HEK293 (cell line): ENCODE measurements at regions not wholly inside any gene's neighbourhood (a gene's known extent, or its start where the extent isn't known, plus 50 kb on each side); places are given as distances from the start of the nearest gene placed in this dataset.

Experiments
- CTCF ChIA-PET: fragments of 350-600 bp; formaldehyde crosslinking; extraction: SDS; loops from one replicate; lab custom pipeline; 2021; ENCODE audit warnings: antibody characterized with exemption; lab: Yijun Ruan, JAX
- POLR2A ChIA-PET: fragments of 300-600 bp; formaldehyde crosslinking; extraction: SDS; loops from one replicate; lab custom pipeline; 2020; ENCODE audit warnings: antibody characterized with exemption, inconsistent platforms; lab: Yijun Ruan, JAX
- H3K27ac ChIP-seq: fragments of 200-500 bp; sonication (Bioruptor generic); 2 replicates; pipeline ENCODE4 v1.5.1; 2014; ENCODE audit warnings: low read depth, low read length, control low read depth, inconsistent platforms; ENCODE audit errors: extremely low read depth
- H3K36me3 ChIP-seq, 2 experiments: fragments of 200-500 bp in 1 of 2; sonication (Bioruptor generic) in 1 of 2; 1 replicate in 1 of 2; 2 replicates in 1 of 2; pipeline ENCODE4 v1.5.1; 2014 to 2017; ENCODE audit warnings: inconsistent platforms in 2 of 2, low read length in 2 of 2; ENCODE audit not compliant: control insufficient read depth in 2 of 2, insufficient read depth in 1 of 2
- H3K4me1 ChIP-seq: fragments of 200-500 bp; sonication (Bioruptor generic); 2 replicates; pipeline ENCODE4 v1.5.1; 2014; ENCODE audit warnings: mild to moderate bottlenecking, low read length, inconsistent platforms; ENCODE audit not compliant: control insufficient read depth, insufficient read depth
- H3K4me3 ChIP-seq: 2 replicates; pipeline ENCODE4 v1.5.1; 2011; ENCODE audit warnings: low read depth, mild to moderate bottlenecking, control low read depth, low read length, moderate library complexity
- H3K9me3 ChIP-seq: fragments of 200-500 bp; sonication (Bioruptor generic); 2 replicates; pipeline ENCODE4 v1.5.1; 2014; ENCODE audit warnings: low read depth, low read length, inconsistent platforms; ENCODE audit not compliant: control insufficient read depth, insufficient read depth
- ELK4 ChIP-seq: IDR thresholded peaks from 2 replicates; pipeline ENCODE4 v1.6.1; 2011; ENCODE audit warnings: mild to moderate bottlenecking, low read depth, low read length, borderline replicate concordance
- FEZF1 ChIP-seq: fragments of 450-650 bp; formaldehyde crosslinking; IDR thresholded peaks from 2 replicates; pipeline ENCODE4 v1.5.1; 2016; ENCODE audit warnings: missing biosample characterization, missing genetic modification characterization
- GLIS1 ChIP-seq: fragments of 450-650 bp; formaldehyde crosslinking; IDR thresholded peaks from 2 replicates; pipeline ENCODE4 v1.5.1; 2016; ENCODE audit warnings: missing biosample characterization, missing genetic modification characterization
- SCRT1 ChIP-seq: fragments of 450-650 bp; formaldehyde crosslinking; IDR thresholded peaks from 2 replicates; pipeline ENCODE4 v1.5.1; 2016; ENCODE audit warnings: missing biosample characterization, missing genetic modification characterization, borderline replicate concordance
- TSHZ1 ChIP-seq: fragments of 450-650 bp; formaldehyde crosslinking; IDR thresholded peaks from 2 replicates; pipeline ENCODE4 v1.5.1; 2016; ENCODE audit warnings: missing biosample characterization, missing genetic modification characterization, borderline replicate concordance
- ZBTB48 ChIP-seq: fragments of 450-650 bp; formaldehyde crosslinking; IDR thresholded peaks from 2 replicates; pipeline ENCODE4 v1.5.1; 2016; ENCODE audit warnings: missing biosample characterization, missing genetic modification characterization
- ZEB2 ChIP-seq: fragments of 450-650 bp; formaldehyde crosslinking; IDR thresholded peaks from 2 replicates; pipeline ENCODE4 v1.5.1; 2016; ENCODE audit warnings: missing biosample characterization, missing genetic modification characterization
- ZFP37 ChIP-seq: fragments of 450-650 bp; formaldehyde crosslinking; IDR thresholded peaks from 2 replicates; pipeline ENCODE4 v1.5.1; 2016; ENCODE audit warnings: missing biosample characterization, missing genetic modification characterization
- ZFP41 ChIP-seq: fragments of 450-650 bp; formaldehyde crosslinking; IDR thresholded peaks from 2 replicates; pipeline ENCODE4 v1.5.1; 2016; ENCODE audit warnings: missing biosample characterization, missing genetic modification characterization, borderline replicate concordance
- ZNF10 ChIP-seq: fragments of 450-650 bp; formaldehyde crosslinking; IDR thresholded peaks from 2 replicates; pipeline ENCODE4 v1.5.1; 2017; ENCODE audit warnings: missing biosample characterization, missing genetic modification characterization
- ZNF184 ChIP-seq: fragments of 450-650 bp; IDR thresholded peaks from 2 replicates; pipeline ENCODE4 v1.5.1; 2018; ENCODE audit warnings: missing biosample characterization, mild to moderate bottlenecking, missing genetic modification characterization
- ZNF23 ChIP-seq: fragments of 450-650 bp; formaldehyde crosslinking; IDR thresholded peaks from 2 replicates; pipeline ENCODE4 v1.5.1; 2016; ENCODE audit warnings: missing biosample characterization, missing genetic modification characterization, borderline replicate concordance
- ZNF24 ChIP-seq: fragments of 450-650 bp; formaldehyde crosslinking; IDR thresholded peaks from 2 replicates; pipeline ENCODE4 v1.5.1; 2016; ENCODE audit warnings: missing biosample characterization, missing genetic modification characterization
- ZNF248 ChIP-seq: fragments of 450-650 bp; formaldehyde crosslinking; IDR thresholded peaks from 2 replicates; pipeline ENCODE4 v1.5.1; 2017; ENCODE audit warnings: missing biosample characterization, missing genetic modification characterization
- ZNF292 ChIP-seq: fragments of 450-650 bp; formaldehyde crosslinking; IDR thresholded peaks from 2 replicates; pipeline ENCODE4 v1.5.1; 2016; ENCODE audit warnings: low read depth, missing biosample characterization, missing genetic modification characterization, borderline replicate concordance
- ZNF426 ChIP-seq: fragments of 450-650 bp; formaldehyde crosslinking; IDR thresholded peaks from 2 replicates; pipeline ENCODE4 v1.5.1; 2017; ENCODE audit warnings: missing biosample characterization, missing genetic modification characterization, mild to moderate bottlenecking, inconsistent platforms, moderate library complexity
- ZNF510 ChIP-seq: fragments of 450-650 bp; formaldehyde crosslinking; IDR thresholded peaks from 2 replicates; pipeline ENCODE4 v1.5.1; 2018; ENCODE audit warnings: mild to moderate bottlenecking, missing genetic modification characterization, missing biosample characterization; ENCODE audit not compliant: insufficient replicate concordance
- ZNF521 ChIP-seq: fragments of 450-650 bp; formaldehyde crosslinking; IDR thresholded peaks from 2 replicates; pipeline ENCODE4 v1.5.1; 2017; ENCODE audit warnings: missing biosample characterization, mild to moderate bottlenecking, missing genetic modification characterization
- ZNF548 ChIP-seq: fragments of 450-650 bp; formaldehyde crosslinking; IDR thresholded peaks from 2 replicates; pipeline ENCODE4 v1.5.1; 2016; ENCODE audit warnings: missing biosample characterization, missing genetic modification characterization
- ZNF561 ChIP-seq: fragments of 450-650 bp; IDR thresholded peaks from 2 replicates; pipeline ENCODE4 v1.5.1; 2018; ENCODE audit warnings: missing biosample characterization, missing genetic modification characterization, borderline replicate concordance
- ZNF645 ChIP-seq: fragments of 450-650 bp; formaldehyde crosslinking; IDR thresholded peaks from 2 replicates; pipeline ENCODE4; 2016; ENCODE audit warnings: missing biosample characterization, missing genetic modification characterization
- ZNF664 ChIP-seq: fragments of 450-650 bp; formaldehyde crosslinking; IDR thresholded peaks from 2 replicates; pipeline ENCODE4 v1.5.1; 2016; ENCODE audit warnings: missing biosample characterization, missing genetic modification characterization
- ZNF747 ChIP-seq: fragments of 450-650 bp; formaldehyde crosslinking; IDR thresholded peaks from 2 replicates; pipeline ENCODE4 v1.5.1; 2016; ENCODE audit warnings: missing biosample characterization, missing genetic modification characterization
- ZNF76 ChIP-seq: fragments of 450-650 bp; formaldehyde crosslinking; IDR thresholded peaks from 2 replicates; pipeline ENCODE4; 2016; ENCODE audit warnings: low read depth, missing biosample characterization, missing genetic modification characterization, borderline replicate concordance
- ZNF768 ChIP-seq: fragments of 450-650 bp; formaldehyde crosslinking; IDR thresholded peaks from 2 replicates; pipeline ENCODE4 v1.5.1; 2018; ENCODE audit warnings: missing biosample characterization, mild to moderate bottlenecking, missing genetic modification characterization
- TF ChIP-seq, protein P1 (sequence below): fragments of 450-650 bp; formaldehyde crosslinking; IDR thresholded peaks from 2 replicates; pipeline ENCODE4 v1.5.0; 2017; ENCODE audit warnings: missing biosample characterization, missing genetic modification characterization, borderline replicate concordance

- TF ChIP-seq TSHZ1 (tag by site-specific recombination) (no peak), ZNF76 (tag by site-specific recombination) (no peak), ZNF561 (tag by site-specific recombination) (no peak), ZNF768 (tag by site-specific recombination) (no peak)
- TF ChIP-seq, protein P1, sequence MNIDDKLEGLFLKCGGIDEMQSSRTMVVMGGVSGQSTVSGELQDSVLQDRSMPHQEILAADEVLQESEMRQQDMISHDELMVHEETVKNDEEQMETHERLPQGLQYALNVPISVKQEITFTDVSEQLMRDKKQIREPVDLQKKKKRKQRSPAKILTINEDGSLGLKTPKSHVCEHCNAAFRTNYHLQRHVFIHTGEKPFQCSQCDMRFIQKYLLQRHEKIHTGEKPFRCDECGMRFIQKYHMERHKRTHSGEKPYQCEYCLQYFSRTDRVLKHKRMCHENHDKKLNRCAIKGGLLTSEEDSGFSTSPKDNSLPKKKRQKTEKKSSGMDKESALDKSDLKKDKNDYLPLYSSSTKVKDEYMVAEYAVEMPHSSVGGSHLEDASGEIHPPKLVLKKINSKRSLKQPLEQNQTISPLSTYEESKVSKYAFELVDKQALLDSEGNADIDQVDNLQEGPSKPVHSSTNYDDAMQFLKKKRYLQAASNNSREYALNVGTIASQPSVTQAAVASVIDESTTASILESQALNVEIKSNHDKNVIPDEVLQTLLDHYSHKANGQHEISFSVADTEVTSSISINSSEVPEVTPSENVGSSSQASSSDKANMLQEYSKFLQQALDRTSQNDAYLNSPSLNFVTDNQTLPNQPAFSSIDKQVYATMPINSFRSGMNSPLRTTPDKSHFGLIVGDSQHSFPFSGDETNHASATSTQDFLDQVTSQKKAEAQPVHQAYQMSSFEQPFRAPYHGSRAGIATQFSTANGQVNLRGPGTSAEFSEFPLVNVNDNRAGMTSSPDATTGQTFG (tag by site-specific recombination): no peak
Observed at GRCh38 chr16:63960321-63960720, 1161.5 kb downstream of the CDH11 start (continued).

GRCh38 chr16:63947022-63947421, 1174.8 kb downstream of the CDH11 start:
- no peaks in the 10 kb centered on the region for H3K9me3 ChIP-seq
- ChIA-PET POLR2A (no interaction called here), CTCF (no interaction called here)

DNA sequence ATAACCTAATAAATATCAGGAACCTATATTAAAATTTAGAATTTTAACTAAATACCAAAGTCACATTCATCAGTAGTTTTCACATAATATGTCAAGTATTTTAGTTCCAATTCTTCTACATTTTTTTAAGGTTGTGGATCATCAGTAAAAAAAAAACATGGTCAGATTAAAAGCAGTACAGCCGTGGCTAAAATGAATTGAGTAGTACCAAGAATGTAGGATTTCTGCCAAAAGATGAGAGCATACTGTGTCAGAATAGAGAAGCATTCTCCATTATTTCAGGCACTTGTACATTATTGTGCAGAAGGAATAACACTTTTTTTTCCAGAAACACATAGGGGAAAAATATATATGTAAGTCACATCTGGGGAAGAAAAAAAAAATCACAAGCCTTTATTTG, 1176.1 kb downstream of the CDH11 start:
- Histone ChIP-seq H3K27ac (no peak overlapping the region), H3K4me1 (no peaks in the 10 kb centered on the region), H3K36me3 (no peaks in the 10 kb centered on the region), H3K9me3 (no peaks in the 10 kb centered on the region), H3K4me3 (no peak overlapping the region)
- POLR2A ChIA-PET: no interaction called here
- CTCF ChIA-PET: no interaction called here
- TF ChIP-seq SCRT1 (tag by site-specific recombination) (no peak), ZNF645 (no peak), ZEB2 (tag by site-specific recombination) (no peak), ZNF561 (tag by site-specific recombination) (no peak), ZNF426 (tag by site-specific recombination) (no peak), ZNF747 (no peak), ZNF248 (tag by site-specific recombination) (no peak), ZNF510 (no peak), ZFP41 (tag by site-specific recombination) (no peak)

More at GRCh38 chr16:63947022-63947421, 1174.8 kb downstream of the CDH11 start:
- TF ChIP-seq ZNF24 (tag by site-specific recombination) (no peak), ZNF664 (tag by site-specific recombination) (no peak), ZNF510 (no peak), ZNF521 (tag by site-specific recombination) (no peak), ELK4 (no peak), ZNF184 (tag by site-specific recombination) (no peak), ZNF10 (no peak), ZFP37 (no peak), ZNF23 (tag by site-specific recombination) (no peak), ZNF645 (no peak), ZNF548 (tag by site-specific recombination) (no peak), ZBTB48 (tag by site-specific recombination) (no peak), FEZF1 (tag by site-specific recombination) (no peak), GLIS1 (tag by site-specific recombination) (no peak), ZNF292 (tag by site-specific recombination) (no peak)
- TF ChIP-seq, all 188 proteins: peak for 0
- Histone ChIP-seq H3K27ac (no peak overlapping the region), H3K36me3 (no peaks in the 10 kb centered on the region), H3K4me1 (no peaks in the 10 kb centered on the region), H3K4me3 (no peak overlapping the region)
